Stomach (tissue), 8 donors: ENCODE measurements at regions not wholly inside any gene's neighbourhood (a gene's known extent, or its start where the extent isn't known, plus 50 kb on each side); places are given as distances from the start of the nearest gene placed in this dataset.
A peak's percentile ranks its signal among the peaks of the same experiment; 100 is the strongest.

Source experiments
- DNase-seq, 2 donors: peaks; one replicate each; pipeline versions ENCODE4 v3.0.0 to v3.0.0-alpha.2; 2013 to 2019
- H3K27ac ChIP-seq, 5 donors: fragments of 200-600 bp in 4 of 5; sonication (generic) in 4 of 5; one replicate each; pipeline ENCODE4 v1.5.1; 2013 to 2019; ENCODE audit warnings: mild to moderate bottlenecking in 1 of 5, moderate library complexity in 1 of 5
- H3K27me3 ChIP-seq, 3 donors: fragments of 200-600 bp; sonication (generic); one replicate each; pipeline ENCODE4 v1.5.1; 2017 to 2019; ENCODE audit warnings: mixed run types in 1 of 3
- H3K36me3 ChIP-seq, 4 donors: fragments of 200-600 bp; sonication (generic); 1 replicate in 3 of 4; 2 replicates in 1 of 4; pipeline ENCODE4 v1.5.1; 2016 to 2019
- H3K4me1 ChIP-seq, 4 donors: fragments of 200-600 bp; sonication (generic); one replicate each; pipeline ENCODE4 v1.5.1; 2016 to 2019
- H3K4me3 ChIP-seq, 4 donors: fragments of 200-600 bp; sonication (generic) in 3 of 4; one replicate each; pipeline ENCODE4 v1.5.1; 2016 to 2019; ENCODE audit warnings: mild to moderate bottlenecking in 1 of 4
- H3K9me3 ChIP-seq, 4 donors: fragments of 200-600 bp; sonication (generic); one replicate each; pipeline ENCODE4 v1.5.1; 2016 to 2019
- CTCF ChIP-seq, 7 experiments: fragments of 450-650 bp in 4 of 7; fragments of 200-600 bp in 3 of 7; sonication (generic) in 3 of 7; IDR thresholded peaks; one replicate each; pipeline ENCODE4 v1.5.1; 2016 to 2019; ENCODE audit warnings: antibody characterized with exemption in 7 of 7, control low read depth in 2 of 7, mild to moderate bottlenecking in 1 of 7
- EP300 ChIP-seq: sonication (generic); formaldehyde crosslinking; IDR thresholded peaks from one replicate; pipeline ENCODE4 v1.6.1; 2017; ENCODE audit warnings: antibody characterized with exemption
- POLR2A ChIP-seq, 4 donors: fragments of 450-650 bp; IDR thresholded peaks; one replicate each; pipeline ENCODE4 v1.6.1; 2016; ENCODE audit warnings: antibody characterized with exemption in 4 of 4, control low read depth in 2 of 4, mild to moderate bottlenecking in 1 of 4, moderate library complexity in 1 of 4
- POLR2AphosphoS5 ChIP-seq, 3 donors: sonication (generic); formaldehyde crosslinking; IDR thresholded peaks; one replicate each; pipeline ENCODE4 v1.6.1; 2016; ENCODE audit warnings: antibody characterized with exemption in 3 of 3
- WGBS, 5 donors: extraction: QIAGEN DNeasy Blood & Tissue Kit in 3 of 5; methylation state at CpG; one replicate each; pipeline versions ENCODE4 v1.1.5 to v1.1.7; 2013 to 2018; 5-methylcytosine and 5-hydroxymethylcytosine counted together
- intact Hi-C: fragments of 100-400 bp; cut with DNase I; formaldehyde crosslinking; loops from one replicate; pipeline ENCODE4 v1.15.1; 2023; ENCODE audit warnings: low total_unique reads
- donor health status: healthy with polysubstance abuse.
- donor health status: Bipolar disorder and iron deficiency.
- donor health status: healthy.

GRCh38 chr17:69948406-69948805 lies 126.6 kb upstream of the KCNJ16 start:
- Histone ChIP-seq H3K27ac (no peak overlapping the region), H3K27me3 (no peaks in the 10 kb centered on the region), H3K36me3 (no peaks in the 10 kb centered on the region), H3K4me1 (peaks cover 0 to 5% (median 0%) of the 10 kb centered on the region in 4 donors), H3K4me3 (no peak overlapping the region), H3K9me3 (no peaks in the 10 kb centered on the region)
- no peak for TF ChIP-seq EP300
- TF ChIP-seq POLR2A (IDR thresholded peaks at IDR 0.05) = no peak
- TF ChIP-seq CTCF (IDR thresholded peaks at IDR 0.05) = no peak
- no peak for TF ChIP-seq POLR2AphosphoS5 (IDR thresholded peaks at IDR 0.05)
- intact Hi-C loops = no loop called here
- 91 to 97% (median 93%) methylated on average over 1 of the region's 1 CpG for WGBS, 5 donors
- no peak for DNase-seq

GRCh38 chr17:69949496-69949895 lies 125.5 kb upstream of the KCNJ16 start:
- intact Hi-C loops = no loop called here
- DNase-seq = no peak
- no peaks in the 10 kb centered on the region for H3K36me3 ChIP-seq
- H3K9me3 ChIP-seq = no peaks in the 10 kb centered on the region
- H3K27ac ChIP-seq = no peak overlapping the region
- peaks cover 0 to 5% (median 0%) of the 10 kb centered on the region in 4 donors for H3K4me1 ChIP-seq
- no peaks in the 10 kb centered on the region for H3K27me3 ChIP-seq
- no peak for TF ChIP-seq CTCF (IDR thresholded peaks at IDR 0.05)
- no peak for TF ChIP-seq POLR2AphosphoS5 (IDR thresholded peaks at IDR 0.05)
- TF ChIP-seq EP300 = no peak
- TF ChIP-seq POLR2A (IDR thresholded peaks at IDR 0.05) = no peak
- no peak overlapping the region for H3K4me3 ChIP-seq

- Histone ChIP-seq H3K4me3 (no peak overlapping the region), H3K9me3 (no peaks in the 10 kb centered on the region), H3K27ac (no peak overlapping the region), H3K4me1 (peaks cover 0 to 5% (median 0%) of the 10 kb centered on the region in 4 donors), H3K27me3 (no peaks in the 10 kb centered on the region), H3K36me3 (no peaks in the 10 kb centered on the region)
- DNase-seq = peak in 1 of 2 donors; percentile 28
- 70 to 84% (median 77%) methylated on average over 6 of the region's 6 CpGs for WGBS, 5 donors
- no peak for TF ChIP-seq POLR2A (IDR thresholded peaks at IDR 0.05)
- no peak for TF ChIP-seq POLR2AphosphoS5 (IDR thresholded peaks at IDR 0.05)
- TF ChIP-seq CTCF (IDR thresholded peaks at IDR 0.05) = no peak
- no peak for TF ChIP-seq EP300
- intact Hi-C loops = no loop called here
Observed at GRCh38 chr17:69949973-69950695, 124.9 kb upstream of the KCNJ16 start.

- H3K9me3 ChIP-seq = no peaks in the 10 kb centered on the region
- peaks cover 0 to 3% (median 0%) of the 10 kb centered on the region in 4 donors for H3K4me1 ChIP-seq
- no peaks in the 10 kb centered on the region for H3K36me3 ChIP-seq
- TF ChIP-seq POLR2AphosphoS5 (IDR thresholded peaks at IDR 0.05) (no peak), CTCF (IDR thresholded peaks at IDR 0.05) (no peak), EP300 (no peak), POLR2A (IDR thresholded peaks at IDR 0.05) (no peak)
- intact Hi-C loops = no loop called here
- H3K27me3 ChIP-seq = no peaks in the 10 kb centered on the region
- H3K27ac ChIP-seq = no peak overlapping the region
- DNase-seq = no peak
- H3K4me3 ChIP-seq = no peak overlapping the region
Observed at GRCh38 chr17:69950701-69951418, 124.2 kb upstream of the KCNJ16 start.
